IMR-90 (cell line): ENCODE measurements at regions not wholly inside any gene's neighbourhood (a gene's known extent, or its start where the extent isn't known, plus 50 kb on each side); places are given as distances from the start of the nearest gene placed in this dataset.

Experiments
- ATAC-seq: fragments of 200-7000 bp; cut with Tn5 transposase; 2 replicates; pipeline ENCODE4 v1.9.1; 2020; ENCODE audit warnings: low read depth, mild to moderate bottlenecking, moderate library complexity
- BruUV-seq: library from RNA; stranded (reverse); fragments of 400-500 nt; replicated peaks from 2 replicates; lab custom pipeline; 2021; lab: Mats Ljungman, UMichigan
- CTCF ChIA-PET: fragments of 300-600 bp; formaldehyde crosslinking; extraction: SDS; loops from one replicate; lab custom pipeline; 2021; ENCODE audit warnings: antibody characterized with exemption; lab: Yijun Ruan, JAX
- POLR2A ChIA-PET: fragments of 300-600 bp; sonication (Branson Sonifier 250); formaldehyde crosslinking; loops from one replicate; lab custom pipeline; 2022; ENCODE audit warnings: antibody characterized with exemption; ENCODE audit not compliant: unreplicated experiment; lab: Charles Lee
- DNase-seq: peaks from one replicate; pipeline ENCODE4 v3.0.0; 2013
- H2AFZ ChIP-seq: replicated peaks from 2 replicates; pipeline ENCODE3; 2013; ENCODE audit warnings: low read length, mild to moderate bottlenecking; ENCODE audit not compliant: poor library complexity
- H2AK5ac ChIP-seq: 2 replicates; pipeline ENCODE4 v1.6.1; 2013; ENCODE audit warnings: low read depth, low read length, inconsistent platforms
- H2AK9ac ChIP-seq: replicated peaks from 2 replicates; pipeline ENCODE3; 2013; ENCODE audit warnings: mild to moderate bottlenecking, low read depth, low read length, moderate library complexity; ENCODE audit not compliant: poor library complexity
- H2BK120ac ChIP-seq: 2 replicates; pipeline ENCODE4 v1.6.1; 2013; ENCODE audit warnings: low read depth, low read length, inconsistent platforms
- H2BK15ac ChIP-seq: 3 replicates; pipeline ENCODE4 v1.6.1; 2013; ENCODE audit warnings: low read depth, low read length, inconsistent platforms
- H2BK20ac ChIP-seq: 2 replicates; pipeline ENCODE4 v1.6.1; 2013; ENCODE audit warnings: low read depth, mild to moderate bottlenecking, inconsistent platforms, low read length, moderate library complexity
- H2BK5ac ChIP-seq: 2 replicates; pipeline ENCODE4 v1.6.1; 2013; ENCODE audit warnings: mild to moderate bottlenecking, low read depth, low read length, inconsistent platforms; ENCODE audit not compliant: poor library complexity, severe bottlenecking
- H3K14ac ChIP-seq: replicated peaks from 2 replicates; pipeline ENCODE4 v1.6.1; 2013; ENCODE audit warnings: low read depth, low read length, inconsistent platforms
- H3K18ac ChIP-seq: 2 replicates; pipeline ENCODE4 v1.6.1; 2013; ENCODE audit warnings: low read depth, low read length, control low read depth
- H3K23ac ChIP-seq: 2 replicates; pipeline ENCODE4 v1.6.1; 2013; ENCODE audit warnings: low read depth, low read length, inconsistent platforms
- H3K27ac ChIP-seq: 2 replicates; pipeline ENCODE4 v1.5.1; 2013; ENCODE audit warnings: mild to moderate bottlenecking, control low read depth, low read length; ENCODE audit not compliant: insufficient read depth
- H3K27me3 ChIP-seq: 2 replicates; pipeline ENCODE4 v1.6.1; 2013; ENCODE audit warnings: low read length; ENCODE audit not compliant: control insufficient read depth, insufficient read depth
- H3K36me3 ChIP-seq: 2 replicates; pipeline ENCODE4 v1.6.1; 2013; ENCODE audit warnings: low read length, mixed read lengths; ENCODE audit not compliant: control insufficient read depth, insufficient read depth
- H3K4ac ChIP-seq: 2 replicates; pipeline ENCODE4 v1.6.1; 2013; ENCODE audit warnings: low read depth, low read length, inconsistent platforms
- H3K4me1 ChIP-seq: 2 replicates; pipeline ENCODE4 v1.6.1; 2013; ENCODE audit warnings: low read length, mixed read lengths; ENCODE audit not compliant: control insufficient read depth, insufficient read depth
- H3K4me2 ChIP-seq: 2 replicates; pipeline ENCODE4 v1.6.1; 2013; ENCODE audit warnings: low read depth, mild to moderate bottlenecking, control low read depth, low read length, moderate library complexity
- H3K4me3 ChIP-seq: 2 replicates; pipeline ENCODE4 v1.5.1; 2013; ENCODE audit warnings: low read depth, mild to moderate bottlenecking, control low read depth, low read length, moderate library complexity; ENCODE audit not compliant: insufficient read depth
- H3K56ac ChIP-seq: 2 replicates; pipeline ENCODE4 v1.6.1; 2013; ENCODE audit warnings: low read length, inconsistent platforms; ENCODE audit not compliant: insufficient read depth; ENCODE audit errors: extremely low read depth
- H3K79me1 ChIP-seq, 2 experiments: 2 replicates each; pipeline ENCODE4 v1.6.1; 2013; ENCODE audit warnings: low read length in 2 of 2, inconsistent platforms in 1 of 2, low read depth in 1 of 2
- H3K9ac ChIP-seq: 2 replicates; pipeline ENCODE4 v1.6.1; 2013; ENCODE audit warnings: low read depth, low read length, control low read depth
- H3K9me1 ChIP-seq: 2 replicates; pipeline ENCODE4 v1.6.1; 2013; ENCODE audit warnings: low read length, inconsistent platforms; ENCODE audit not compliant: insufficient read depth
- H3K9me3 ChIP-seq: 2 replicates; pipeline ENCODE4 v1.6.1; 2013; ENCODE audit warnings: low read length; ENCODE audit not compliant: control insufficient read depth, insufficient read depth
- H4K20me1 ChIP-seq: 2 replicates; pipeline ENCODE4 v1.6.1; 2013; ENCODE audit warnings: low read length, inconsistent platforms; ENCODE audit not compliant: insufficient read depth
- H4K5ac ChIP-seq: 2 replicates; pipeline ENCODE4 v1.6.1; 2013; ENCODE audit warnings: mild to moderate bottlenecking, low read depth, low read length, control low read depth
- H4K8ac ChIP-seq, 2 experiments: 2 replicates each; pipeline ENCODE4 v1.6.1; 2013; ENCODE audit warnings: low read depth in 2 of 2, low read length in 2 of 2, control low read depth in 1 of 2, inconsistent platforms in 1 of 2
- H4K91ac ChIP-seq: 2 replicates; pipeline ENCODE4 v1.6.1; 2013; ENCODE audit warnings: low read depth, low read length, inconsistent platforms; ENCODE audit not compliant: insufficient read depth
- CEBPB ChIP-seq: IDR thresholded peaks from 2 replicates; pipeline ENCODE4 v1.6.1; 2012; ENCODE audit warnings: low read depth, low read length, improper control_type of control experiment
- FOS ChIP-seq: fragments of 150-350 bp; IDR thresholded peaks from 2 replicates; pipeline ENCODE4 v1.6.1; 2016; ENCODE audit warnings: low read depth, low read length
- MXI1 ChIP-seq: IDR thresholded peaks from 2 replicates; pipeline ENCODE4 v1.6.1; 2012; ENCODE audit warnings: low read depth, mild to moderate bottlenecking, low read length, moderate library complexity, borderline replicate concordance
- POLR2A ChIP-seq: IDR thresholded peaks from 2 replicates; pipeline ENCODE4 v1.6.1; 2012; ENCODE audit warnings: mild to moderate bottlenecking, low read depth, low read length
- RAD21 ChIP-seq: IDR thresholded peaks from 2 replicates; pipeline ENCODE4 v1.6.1; 2012; ENCODE audit warnings: low read length, improper control_type of control experiment
- RCOR1 ChIP-seq: IDR thresholded peaks from 2 replicates; pipeline ENCODE4 v1.6.1; 2012; ENCODE audit warnings: mild to moderate bottlenecking, low read length, improper control_type of control experiment; ENCODE audit not compliant: insufficient replicate concordance
- SMC3 ChIP-seq: fragments of 150-350 bp; IDR thresholded peaks from 2 replicates; pipeline ENCODE4 v1.6.1; 2016; ENCODE audit warnings: low read depth, mild to moderate bottlenecking, antibody characterized with exemption, low read length, moderate library complexity
- WGBS, 2 experiments: methylation state at CpG; one replicate each; pipeline versions ENCODE4 v1.1.5 to v1.1.7; 2013; ENCODE audit warnings: missing lambda C conversion rate in 2 of 2; ENCODE audit not compliant: insufficient read length in 1 of 2; ENCODE audit errors: extremely low coverage in 2 of 2; 5-methylcytosine and 5-hydroxymethylcytosine counted together
- dilution Hi-C: fragments of 300-500 bp; cut with HindIII; formaldehyde crosslinking; loops from one replicate; pipeline ENCODE4 v1.14.3; 2018; ENCODE audit warnings: low sequenced_read_pairs; ENCODE audit not compliant: unreplicated experiment
- in situ Hi-C: fragments of 300-500 bp; cut with MboI; formaldehyde crosslinking; loops from 3 replicates; pipeline ENCODE4 v1.14.3; 2019; ENCODE audit warnings: low sequenced_read_pairs, inconsistent platforms, mixed read lengths
- intact Hi-C: fragments of 100-400 bp; cut with micrococcal nuclease; formaldehyde crosslinking; loops from 2 replicates; pipeline ENCODE4 v1.10.0; 2022
- TF ChIP-seq, protein P1 (sequence below): conservative IDR thresholded peaks from 2 replicates; pipeline ENCODE4 v1.5.1; 2012; ENCODE audit warnings: mild to moderate bottlenecking, low read depth, low read length, improper control_type of control experiment
- TF ChIP-seq, protein P2 (sequence below): fragments of 150-350 bp; IDR thresholded peaks from 2 replicates; pipeline ENCODE4 v1.6.1; 2017; ENCODE audit warnings: mild to moderate bottlenecking, antibody characterized with exemption, low read length, low read depth

DNA sequence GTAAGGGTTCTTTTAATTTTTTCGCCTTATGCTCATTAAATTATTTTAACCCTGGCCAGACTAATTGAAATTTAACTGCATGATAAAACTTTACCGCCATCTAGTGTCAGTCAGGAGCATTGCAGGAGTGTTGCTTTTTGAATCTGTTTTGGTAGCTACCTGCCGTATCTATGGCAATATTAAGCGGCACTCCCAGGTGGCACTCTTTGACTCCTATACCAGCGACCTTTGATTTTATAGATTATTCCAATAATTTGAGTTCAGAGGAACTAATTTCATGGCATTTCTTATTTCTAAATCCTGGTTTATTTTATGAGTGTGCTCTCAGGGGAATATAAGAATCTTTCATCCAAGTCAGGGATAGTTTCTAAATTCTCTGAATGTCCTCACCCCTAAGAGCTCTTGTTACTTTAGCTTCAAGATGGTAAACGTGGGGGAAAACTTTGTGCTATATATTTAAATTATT, 198.9 kb downstream of the REEP3 start:
- Histone ChIP-seq H4K91ac (no peak overlapping the region), H3K9me3 (no peaks in the 10 kb centered on the region), H3K79me1 (no peaks in the 10 kb centered on the region), H3K9me1 (peaks cover 3% of the 10 kb centered on the region; the same call in 1 of the 2 replicates), H2BK20ac (no peak overlapping the region), H3K4me1 (no peaks in the 10 kb centered on the region), H3K56ac (no peak overlapping the region), H3K27me3 (peaks cover 7% of the 10 kb centered on the region), H3K18ac (no peak overlapping the region), H3K4me3 (no peak overlapping the region), H4K20me1 (no peaks in the 10 kb centered on the region), H2BK120ac (no peak overlapping the region), H4K5ac (no peak overlapping the region), H2BK5ac (no peak overlapping the region), H4K8ac (no peak overlapping the region), H3K27ac (no peak overlapping the region), H2BK15ac (no peak overlapping the region), H2AK9ac (no peak overlapping the region), H3K36me3 (no peaks in the 10 kb centered on the region), H3K9ac (no peak overlapping the region), H3K4ac (no peak overlapping the region), H2AK5ac (no peak overlapping the region), H3K23ac (no peak overlapping the region), H2AFZ (no peak overlapping the region), H3K4me2 (no peak overlapping the region), H3K14ac (no peak overlapping the region)
- intact Hi-C loops: loop anchor here (2.0 kb wide), 3 partner anchors 91 to 553 kb away; no protein-coding TSS in a partner anchor
- dilution Hi-C loops: loop anchor here (25.0 kb wide), 1 partner anchor 558 kb away; no protein-coding TSS in a partner anchor
- WGBS, 2 experiments: no CpG with 5 or more reads among the region's 6 CpGs
- CTCF ChIA-PET: interaction anchor here (0.6 to 3.6 kb wide), 25 partner anchors 13 to 1738 kb away, joined by 3 to 35 read pairs (median 3); no protein-coding TSS in a partner anchor
- DNase-seq (peak; percentile 45), ATAC-seq (peak; percentile 69)
- POLR2A ChIA-PET: no interaction called here
- BruUV-seq: no TSS peak
- TF ChIP-seq SMC3: peak; percentile 91
- TF ChIP-seq FOS: no peak
- no peak for TF ChIP-seq MXI1
- TF ChIP-seq, protein P1, sequence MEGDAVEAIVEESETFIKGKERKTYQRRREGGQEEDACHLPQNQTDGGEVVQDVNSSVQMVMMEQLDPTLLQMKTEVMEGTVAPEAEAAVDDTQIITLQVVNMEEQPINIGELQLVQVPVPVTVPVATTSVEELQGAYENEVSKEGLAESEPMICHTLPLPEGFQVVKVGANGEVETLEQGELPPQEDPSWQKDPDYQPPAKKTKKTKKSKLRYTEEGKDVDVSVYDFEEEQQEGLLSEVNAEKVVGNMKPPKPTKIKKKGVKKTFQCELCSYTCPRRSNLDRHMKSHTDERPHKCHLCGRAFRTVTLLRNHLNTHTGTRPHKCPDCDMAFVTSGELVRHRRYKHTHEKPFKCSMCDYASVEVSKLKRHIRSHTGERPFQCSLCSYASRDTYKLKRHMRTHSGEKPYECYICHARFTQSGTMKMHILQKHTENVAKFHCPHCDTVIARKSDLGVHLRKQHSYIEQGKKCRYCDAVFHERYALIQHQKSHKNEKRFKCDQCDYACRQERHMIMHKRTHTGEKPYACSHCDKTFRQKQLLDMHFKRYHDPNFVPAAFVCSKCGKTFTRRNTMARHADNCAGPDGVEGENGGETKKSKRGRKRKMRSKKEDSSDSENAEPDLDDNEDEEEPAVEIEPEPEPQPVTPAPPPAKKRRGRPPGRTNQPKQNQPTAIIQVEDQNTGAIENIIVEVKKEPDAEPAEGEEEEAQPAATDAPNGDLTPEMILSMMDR: peak; percentile 96
- no peak for TF ChIP-seq CEBPB
- peak; percentile 93 for TF ChIP-seq RAD21
- TF ChIP-seq, protein P2, sequence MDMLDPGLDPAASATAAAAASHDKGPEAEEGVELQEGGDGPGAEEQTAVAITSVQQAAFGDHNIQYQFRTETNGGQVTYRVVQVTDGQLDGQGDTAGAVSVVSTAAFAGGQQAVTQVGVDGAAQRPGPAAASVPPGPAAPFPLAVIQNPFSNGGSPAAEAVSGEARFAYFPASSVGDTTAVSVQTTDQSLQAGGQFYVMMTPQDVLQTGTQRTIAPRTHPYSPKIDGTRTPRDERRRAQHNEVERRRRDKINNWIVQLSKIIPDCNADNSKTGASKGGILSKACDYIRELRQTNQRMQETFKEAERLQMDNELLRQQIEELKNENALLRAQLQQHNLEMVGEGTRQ: no peak
- no peak for TF ChIP-seq RCOR1
- no peak for TF ChIP-seq POLR2A
- in situ Hi-C loops: loop anchor here (5.0 kb wide), 1 partner anchor 553 kb away; no protein-coding TSS in a partner anchor
